Activated CD4-positive, alpha-beta memory T cell treated with anti-CD3 and anti-CD28 coated beads for 36 hours (primary cell): ENCODE measurements at regions not wholly inside any gene's neighbourhood (a gene's known extent, or its start where the extent isn't known, plus 50 kb on each side); places are given as distances from the start of the nearest gene placed in this dataset.

ENCODE experiments used
- CTCF ChIA-PET: fragments of 350-600 bp; sonication (Branson Sonifier 250); formaldehyde crosslinking; loops from one replicate; lab custom pipeline; 2021; ENCODE audit warnings: antibody characterized with exemption, inconsistent platforms; lab: Charles Lee
- POLR2A ChIA-PET: fragments of 350-600 bp; sonication (Branson Sonifier 250); formaldehyde crosslinking; loops from one replicate; lab custom pipeline; 2021; ENCODE audit warnings: antibody characterized with exemption; lab: Charles Lee
- DNase-seq: peaks from one replicate; pipeline ENCODE4 v3.0.0-alpha.2; 2020
- H3K27ac Mint-ChIP-seq: one replicate; pipeline ENCODE4 v1.8.0; 2021; ENCODE audit warnings: mixed read lengths
- H3K27me3 Mint-ChIP-seq: one replicate; pipeline ENCODE4 v1.8.0; 2021; ENCODE audit warnings: mixed read lengths
- H3K36me3 Mint-ChIP-seq: one replicate; pipeline ENCODE4 v1.8.0; 2021; ENCODE audit warnings: mixed read lengths
- H3K4me1 Mint-ChIP-seq: one replicate; pipeline ENCODE4 v1.8.0; 2021; ENCODE audit warnings: low read depth, mixed read lengths
- H3K4me3 Mint-ChIP-seq: one replicate; pipeline ENCODE4 v1.8.0; 2021; ENCODE audit warnings: mild to moderate bottlenecking, mixed read lengths
- H3K9me3 Mint-ChIP-seq: one replicate; pipeline ENCODE4 v1.8.0; 2021; ENCODE audit warnings: mixed read lengths
- intact Hi-C: fragments of 100-400 bp; cut with micrococcal nuclease; formaldehyde crosslinking; loops from one replicate; pipeline ENCODE4 v1.15.1; 2023

DNA sequence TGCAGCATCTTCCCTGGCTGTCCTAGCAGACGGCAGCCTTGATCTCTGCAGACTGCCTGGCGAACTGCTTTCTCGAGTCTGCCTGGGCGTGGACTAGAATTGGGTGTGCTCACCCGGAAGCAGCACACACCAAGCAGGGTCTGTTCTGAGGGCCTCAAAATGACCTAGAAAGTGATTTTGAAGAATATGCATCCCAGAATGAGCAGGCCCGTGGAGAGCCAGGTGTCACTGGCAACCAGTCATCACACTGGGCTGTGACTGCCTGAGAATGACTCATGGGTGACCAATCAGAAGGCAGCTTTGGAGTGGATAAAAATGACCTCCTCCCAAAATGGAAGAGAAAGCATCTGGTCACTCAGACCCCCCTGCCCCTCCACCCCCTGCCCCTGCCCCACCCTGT is 114.9 kb upstream of the NECTIN1 start:
- no peak overlapping the region for H3K27ac Mint-ChIP-seq
- intact Hi-C loops = no loop called here
- no peaks in the 10 kb centered on the region for H3K36me3 Mint-ChIP-seq
- H3K4me3 Mint-ChIP-seq = no peak overlapping the region
- DNase-seq = no peak
- H3K9me3 Mint-ChIP-seq = peaks cover 8% of the 10 kb centered on the region
- no peaks in the 10 kb centered on the region for H3K4me1 Mint-ChIP-seq
- ChIA-PET CTCF (no interaction called here), POLR2A (no interaction called here)
- peaks cover 11% of the 10 kb centered on the region for H3K27me3 Mint-ChIP-seq

DNA sequence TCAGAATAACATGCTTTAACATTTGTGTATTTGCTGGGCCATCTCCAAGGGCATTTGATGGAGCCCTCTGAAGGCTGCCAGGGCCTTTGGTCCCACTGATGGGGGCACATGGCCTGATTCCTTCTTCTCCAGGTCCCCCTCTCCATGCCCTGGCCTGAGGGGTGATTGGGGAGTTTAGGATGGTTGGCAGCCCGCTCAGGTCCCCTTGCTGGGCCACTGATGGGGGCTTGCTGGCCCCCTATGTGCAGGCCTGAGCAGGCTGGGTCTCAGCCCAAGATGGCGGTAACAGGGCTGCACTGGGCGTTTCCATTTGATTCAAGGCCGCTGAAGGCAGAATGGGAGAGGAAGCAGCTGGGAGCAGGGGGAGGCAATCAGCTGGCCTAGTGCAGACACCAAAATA is 113.7 kb upstream of the NECTIN1 start:
- H3K4me1 Mint-ChIP-seq = no peaks in the 10 kb centered on the region
- no peak overlapping the region for H3K4me3 Mint-ChIP-seq
- ChIA-PET POLR2A (no interaction called here), CTCF (no interaction called here)
- H3K27me3 Mint-ChIP-seq = peaks cover 19% of the 10 kb centered on the region
- intact Hi-C loops = no loop called here
- no peak overlapping the region for H3K27ac Mint-ChIP-seq
- H3K36me3 Mint-ChIP-seq = no peaks in the 10 kb centered on the region
- no peak for DNase-seq
- H3K9me3 Mint-ChIP-seq = peaks cover 8% of the 10 kb centered on the region

DNA sequence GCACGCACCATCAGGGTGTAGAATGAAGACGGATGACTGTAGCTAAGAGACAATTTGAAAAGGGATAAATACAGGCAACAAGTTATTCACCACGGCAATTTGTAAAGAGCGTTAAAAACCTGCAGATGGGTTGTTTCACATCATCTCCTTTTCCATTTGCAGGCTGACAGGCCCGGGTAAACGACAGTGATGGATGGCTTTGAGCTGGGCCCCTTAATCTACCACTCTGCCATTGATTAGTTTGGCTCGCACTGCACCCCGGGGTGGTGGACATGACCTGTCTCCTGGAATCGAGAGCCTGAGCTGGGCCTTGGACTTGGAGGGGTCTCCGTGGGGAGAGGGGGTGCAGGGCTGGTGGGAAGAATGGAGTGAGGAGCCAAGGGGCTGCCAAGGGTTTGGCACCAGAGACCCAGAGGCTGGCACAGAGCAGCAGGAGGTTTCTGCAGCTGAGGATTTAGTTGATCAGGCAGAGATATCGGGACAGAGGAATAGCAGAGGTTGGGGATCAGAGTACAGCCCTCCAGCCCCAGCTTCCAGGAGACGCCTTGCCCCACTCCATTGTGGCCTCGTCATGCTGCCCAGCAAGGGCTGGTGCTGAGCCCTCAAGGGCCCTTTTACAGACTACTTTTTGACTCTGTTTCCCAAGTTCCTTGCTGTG is 110.6 kb upstream of the NECTIN1 start:
- H3K36me3 Mint-ChIP-seq = no peaks in the 10 kb centered on the region
- POLR2A ChIA-PET = no interaction called here
- peaks cover 26% of the 10 kb centered on the region for H3K27me3 Mint-ChIP-seq
- intact Hi-C loops = no loop called here
- no peak overlapping the region for H3K4me3 Mint-ChIP-seq
- CTCF ChIA-PET = no interaction called here
- no peak for DNase-seq
- no peak overlapping the region for H3K27ac Mint-ChIP-seq
- H3K4me1 Mint-ChIP-seq = peaks cover 8% of the 10 kb centered on the region
- H3K9me3 Mint-ChIP-seq = no peaks in the 10 kb centered on the region

DNA sequence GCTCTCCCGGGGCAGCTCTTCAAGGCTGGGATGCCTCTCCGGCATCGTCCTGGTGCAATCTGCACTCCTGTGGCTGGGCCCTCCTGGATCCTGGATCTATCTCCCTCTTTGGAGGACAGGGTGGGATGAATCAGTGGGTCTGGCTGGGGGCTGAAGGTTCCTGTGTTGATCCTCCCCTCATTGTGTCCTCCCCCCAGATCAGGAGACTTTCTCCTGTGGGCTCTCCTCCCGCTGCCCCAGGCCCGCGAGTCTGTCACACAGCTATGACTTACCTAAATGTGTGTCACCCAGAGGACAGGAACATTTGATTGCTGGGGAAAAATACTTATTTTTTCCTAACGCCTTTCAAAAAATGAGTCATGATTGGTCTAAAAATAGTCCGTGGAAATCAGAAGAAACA is 106.8 kb upstream of the NECTIN1 start:
- Mint-ChIP-seq H3K4me3 (no peak overlapping the region), H3K9me3 (no peaks in the 10 kb centered on the region), H3K4me1 (peaks cover 8% of the 10 kb centered on the region), H3K36me3 (no peaks in the 10 kb centered on the region), H3K27me3 (peaks cover 40% of the 10 kb centered on the region), H3K27ac (no peak overlapping the region)
- intact Hi-C loops = no loop called here
- CTCF ChIA-PET = no interaction called here
- peak; percentile 18 for DNase-seq
- POLR2A ChIA-PET = no interaction called here

DNA sequence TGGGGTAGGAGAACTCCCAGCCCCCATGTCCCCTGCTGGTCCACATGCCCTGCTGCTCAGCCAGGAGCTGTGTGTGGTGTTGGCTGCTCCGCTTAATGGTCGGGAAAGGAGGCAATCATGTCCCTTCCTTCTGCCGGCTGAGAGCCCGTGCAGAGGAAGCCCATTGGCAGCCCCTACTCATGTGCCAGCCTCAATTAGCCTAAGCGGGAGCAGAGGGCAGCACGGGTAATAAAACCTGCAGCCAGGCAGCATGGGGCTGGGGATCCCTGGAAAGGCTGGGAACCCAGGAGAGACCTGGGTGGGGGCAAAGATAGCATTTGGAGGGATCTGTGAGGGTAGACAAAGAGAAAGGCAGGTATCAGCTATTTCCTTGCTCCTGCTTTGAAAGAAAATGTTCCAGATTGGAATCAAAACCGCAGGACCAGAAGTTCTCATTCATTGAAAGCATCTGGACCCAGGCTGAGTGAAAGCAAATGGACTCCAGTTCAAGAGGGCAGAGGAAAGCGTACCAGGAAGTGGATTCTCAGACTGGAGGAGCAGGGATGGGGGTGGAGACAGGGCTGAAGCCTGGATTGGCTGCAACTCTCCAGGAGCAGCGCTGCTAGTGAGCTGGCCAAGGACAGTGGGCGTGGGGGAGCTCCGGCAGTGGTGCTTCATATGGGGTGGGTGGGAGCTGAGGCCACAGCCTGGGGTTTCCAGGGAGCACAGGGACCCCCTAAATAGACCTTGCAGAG is 103.4 kb upstream of the NECTIN1 start:
- no peak for DNase-seq
- ChIA-PET POLR2A (no interaction called here), CTCF (interaction anchor here (1.3 kb wide), 1 partner anchor 276 kb away, joined by 3 read pairs; no protein-coding TSS in a partner anchor)
- intact Hi-C loops = no loop called here
- H3K4me3 Mint-ChIP-seq = no peak overlapping the region
- no peaks in the 10 kb centered on the region for H3K9me3 Mint-ChIP-seq
- peaks cover 8% of the 10 kb centered on the region for H3K4me1 Mint-ChIP-seq
- peaks cover 42% of the 10 kb centered on the region for H3K27me3 Mint-ChIP-seq
- H3K36me3 Mint-ChIP-seq = no peaks in the 10 kb centered on the region
- H3K27ac Mint-ChIP-seq = no peak overlapping the region

DNA sequence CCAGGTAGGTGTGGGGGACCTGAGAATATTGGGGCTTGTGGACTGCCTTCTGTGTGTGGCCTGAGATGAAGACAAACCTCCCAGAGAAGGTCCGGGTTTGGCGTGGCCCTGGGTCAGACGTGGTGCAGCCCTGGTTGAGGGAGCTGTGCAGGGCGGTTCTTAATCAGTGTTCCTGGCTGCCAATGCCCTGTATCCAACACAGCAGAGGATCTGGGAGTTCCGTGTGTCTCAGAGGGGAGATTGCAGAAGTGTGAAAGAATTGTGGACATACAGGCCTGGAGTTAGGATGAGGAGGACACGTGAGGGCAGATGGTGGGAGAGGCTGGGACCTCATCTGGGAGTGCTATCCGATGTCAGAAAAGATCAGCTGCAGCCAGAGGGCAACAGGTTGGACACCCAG is 102.0 kb upstream of the NECTIN1 start:
- peaks cover 43% of the 10 kb centered on the region for H3K27me3 Mint-ChIP-seq
- no peaks in the 10 kb centered on the region for H3K36me3 Mint-ChIP-seq
- H3K9me3 Mint-ChIP-seq = peaks cover under 1% of the 10 kb centered on the region
- intact Hi-C loops = no loop called here
- H3K27ac Mint-ChIP-seq = no peak overlapping the region
- POLR2A ChIA-PET = no interaction called here
- CTCF ChIA-PET = no interaction called here
- H3K4me3 Mint-ChIP-seq = no peak overlapping the region
- H3K4me1 Mint-ChIP-seq = peaks cover 5% of the 10 kb centered on the region
- DNase-seq = no peak

DNA sequence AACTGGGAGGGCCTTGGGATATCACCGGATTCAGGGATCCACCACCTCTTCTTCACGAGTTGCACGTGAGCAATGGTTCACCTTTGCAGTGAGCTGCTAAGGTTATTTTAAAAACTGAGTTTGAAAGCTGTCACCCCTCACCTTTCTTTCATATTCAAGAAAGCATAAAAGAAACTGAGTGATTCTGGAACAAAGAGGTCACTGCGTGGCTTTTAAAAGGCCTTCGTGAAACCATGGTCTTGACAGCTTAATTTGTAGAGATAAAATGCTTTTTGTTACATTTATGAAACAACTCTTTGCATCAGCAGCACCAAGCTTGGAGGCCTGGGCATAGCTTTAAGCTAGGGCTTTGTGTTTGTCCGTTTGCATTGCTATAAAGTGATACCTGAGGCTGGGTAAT is 101.4 kb upstream of the NECTIN1 start:
- Mint-ChIP-seq H3K36me3 (no peaks in the 10 kb centered on the region), H3K27ac (no peak overlapping the region), H3K4me1 (no peaks in the 10 kb centered on the region), H3K27me3 (peaks cover 42% of the 10 kb centered on the region), H3K9me3 (peaks cover 5% of the 10 kb centered on the region), H3K4me3 (no peak overlapping the region)
- ChIA-PET CTCF (no interaction called here), POLR2A (no interaction called here)
- no peak for DNase-seq
- intact Hi-C loops = no loop called here

DNA sequence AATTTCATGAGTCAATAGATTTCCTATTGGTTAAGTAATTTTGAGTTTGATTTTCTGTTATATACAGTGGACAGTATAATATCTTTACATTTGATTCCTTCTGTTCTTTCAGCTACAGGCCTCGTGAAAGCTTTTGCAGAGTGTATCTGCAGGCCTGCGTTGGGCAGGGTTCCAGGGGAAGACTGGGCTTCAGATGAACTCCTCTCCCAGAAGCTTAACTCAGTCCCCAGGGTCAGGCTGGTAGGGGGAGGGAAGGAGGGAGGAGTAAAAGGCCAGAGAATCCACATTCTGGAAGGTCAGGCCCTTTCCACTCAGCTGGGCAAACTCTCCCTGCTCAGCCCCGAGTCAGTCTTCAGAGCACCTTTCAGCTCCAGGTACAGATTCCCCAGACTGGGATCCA is 100.4 kb upstream of the NECTIN1 start:
- Mint-ChIP-seq H3K27me3 (peaks cover 44% of the 10 kb centered on the region), H3K4me3 (no peak overlapping the region), H3K4me1 (no peaks in the 10 kb centered on the region), H3K9me3 (peaks cover 5% of the 10 kb centered on the region), H3K27ac (no peak overlapping the region), H3K36me3 (no peaks in the 10 kb centered on the region)
- intact Hi-C loops = no loop called here
- CTCF ChIA-PET = no interaction called here
- POLR2A ChIA-PET = no interaction called here
- no peak for DNase-seq

DNA sequence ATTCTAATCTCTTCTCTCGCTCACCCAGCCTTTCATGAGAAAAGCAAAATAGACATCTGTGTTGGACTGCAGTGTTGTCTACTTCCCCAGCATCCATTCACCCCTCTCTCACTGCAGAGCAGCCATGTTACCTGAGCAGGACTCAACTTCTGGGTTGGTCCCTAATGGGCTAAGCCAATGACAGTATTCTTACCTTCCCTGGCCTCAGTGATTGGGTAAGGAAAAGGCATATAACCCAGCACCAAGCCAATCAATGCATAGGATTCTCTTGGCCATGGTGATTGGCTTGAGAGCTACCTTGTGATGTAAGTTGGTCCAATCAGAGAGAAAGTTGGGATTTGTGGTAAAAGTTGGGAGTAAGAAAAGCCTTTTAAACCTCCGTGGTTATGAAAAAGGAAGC is 99.8 kb upstream of the NECTIN1 start:
- CTCF ChIA-PET = no interaction called here
- DNase-seq = no peak
- POLR2A ChIA-PET = no interaction called here

DNA sequence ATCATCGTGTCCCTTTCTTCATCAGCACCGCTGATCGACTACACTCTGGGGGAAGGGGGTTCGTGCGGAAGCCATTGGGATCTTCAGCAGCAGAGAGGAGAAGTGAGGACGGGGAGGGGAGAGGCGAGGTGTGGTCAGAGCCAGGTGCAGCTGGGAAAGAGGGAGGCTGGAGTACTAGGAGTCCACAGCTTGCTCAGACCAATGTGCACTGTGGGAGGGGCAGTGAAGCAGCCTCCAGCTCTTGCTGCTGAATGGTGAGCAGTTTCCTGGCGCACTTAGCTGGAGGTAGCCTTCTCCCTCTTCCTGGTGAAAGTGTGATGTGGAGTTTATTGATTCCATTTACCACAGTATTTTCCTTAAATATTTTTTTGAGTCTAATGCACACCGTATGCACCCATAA is 99.0 kb upstream of the NECTIN1 start:
- no peak overlapping the region for H3K27ac Mint-ChIP-seq
- no peak overlapping the region for H3K4me3 Mint-ChIP-seq
- CTCF ChIA-PET = no interaction called here

More for the DNA sequence above, 99.8 kb upstream of the NECTIN1 start:
- Mint-ChIP-seq H3K27me3 (peaks cover 40% of the 10 kb centered on the region), H3K4me1 (no peaks in the 10 kb centered on the region), H3K36me3 (no peaks in the 10 kb centered on the region), H3K9me3 (peaks cover 5% of the 10 kb centered on the region), H3K27ac (no peak overlapping the region), H3K4me3 (no peak overlapping the region)
- intact Hi-C loops = no loop called here

DNA sequence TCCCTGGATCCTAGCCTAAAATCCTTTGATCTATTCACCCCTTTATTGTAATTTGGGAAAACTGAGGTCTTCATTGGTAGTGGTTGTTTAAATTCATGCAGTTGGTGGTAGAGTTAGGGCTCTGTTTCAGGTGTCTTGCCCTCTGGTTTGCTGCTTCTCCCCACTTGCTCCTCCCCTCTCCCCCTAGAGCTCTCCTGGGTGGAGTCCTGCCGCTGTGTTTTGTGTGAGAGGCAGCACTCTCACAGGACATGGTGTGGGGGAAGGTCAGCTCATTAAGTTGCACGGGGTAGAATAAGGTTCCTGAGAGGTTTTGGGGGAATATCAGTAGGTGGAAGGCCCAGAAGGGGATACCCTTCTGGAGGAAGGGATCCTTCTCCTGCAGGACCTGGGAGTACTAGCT is 98.1 kb upstream of the NECTIN1 start:
- no peak for DNase-seq
- H3K27me3 Mint-ChIP-seq = peaks cover 37% of the 10 kb centered on the region
- no peaks in the 10 kb centered on the region for H3K36me3 Mint-ChIP-seq
- ChIA-PET POLR2A (no interaction called here), CTCF (no interaction called here)
- H3K9me3 Mint-ChIP-seq = peaks cover 5% of the 10 kb centered on the region
- no peaks in the 10 kb centered on the region for H3K4me1 Mint-ChIP-seq
- H3K4me3 Mint-ChIP-seq = no peak overlapping the region
- intact Hi-C loops = no loop called here
- no peak overlapping the region for H3K27ac Mint-ChIP-seq

More for the DNA sequence above, 99.0 kb upstream of the NECTIN1 start:
- Mint-ChIP-seq H3K4me1 (no peaks in the 10 kb centered on the region), H3K36me3 (no peaks in the 10 kb centered on the region), H3K27me3 (peaks cover 40% of the 10 kb centered on the region), H3K9me3 (peaks cover 5% of the 10 kb centered on the region)
- intact Hi-C loops = no loop called here
- DNase-seq = no peak
- POLR2A ChIA-PET = no interaction called here

DNA sequence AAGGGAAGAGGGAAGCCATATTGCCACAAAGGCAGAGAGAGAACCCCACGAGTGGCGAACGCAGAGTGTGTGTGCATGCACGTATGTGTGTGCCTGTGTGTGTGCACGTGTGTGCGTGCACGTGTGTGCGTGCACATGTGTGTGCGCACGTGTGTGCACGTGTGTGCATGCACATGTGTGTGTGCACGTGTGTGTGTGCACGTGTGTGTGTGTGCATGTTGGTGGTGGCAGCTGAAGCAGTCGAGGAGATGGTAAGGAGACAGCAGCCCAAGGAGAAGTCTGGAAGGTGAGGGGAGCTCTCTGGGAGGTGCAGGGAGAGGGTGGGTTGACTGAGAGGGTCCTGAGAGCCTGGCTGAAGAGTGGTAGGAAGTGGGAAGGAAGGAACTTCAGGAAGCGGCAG is 94.1 kb upstream of the NECTIN1 start:
- H3K27ac Mint-ChIP-seq = no peak overlapping the region
- intact Hi-C loops = no loop called here

DNA sequence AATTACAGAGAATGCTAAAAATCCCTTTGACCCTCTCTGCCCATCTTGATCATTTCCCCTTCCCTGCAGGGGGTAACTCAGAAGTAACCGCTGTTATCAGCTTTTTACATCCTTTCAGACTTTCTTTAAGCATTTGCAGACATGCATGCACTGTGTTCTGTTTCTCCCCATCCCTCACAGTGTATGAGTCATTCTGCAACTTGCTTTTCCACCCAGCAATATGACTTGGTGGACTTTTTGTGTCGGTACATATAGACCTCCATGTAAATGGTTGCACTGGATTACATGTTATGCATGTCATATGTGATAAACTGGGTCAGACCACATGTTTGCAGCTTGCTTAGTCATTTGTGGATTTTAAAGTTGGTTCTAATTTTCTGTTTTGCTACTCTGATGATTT is 87.7 kb upstream of the NECTIN1 start:
- H3K27me3 Mint-ChIP-seq = peaks cover 13% of the 10 kb centered on the region
- H3K36me3 Mint-ChIP-seq = no peaks in the 10 kb centered on the region
- ChIA-PET POLR2A (no interaction called here), CTCF (no interaction called here)
- no peaks in the 10 kb centered on the region for H3K4me1 Mint-ChIP-seq
- DNase-seq = no peak
- no peaks in the 10 kb centered on the region for H3K9me3 Mint-ChIP-seq
- no peak overlapping the region for H3K4me3 Mint-ChIP-seq
- intact Hi-C loops = no loop called here
- H3K27ac Mint-ChIP-seq = no peak overlapping the region

More for the DNA sequence above, 94.1 kb upstream of the NECTIN1 start:
- POLR2A ChIA-PET = no interaction called here
- no peaks in the 10 kb centered on the region for H3K4me1 Mint-ChIP-seq
- H3K9me3 Mint-ChIP-seq = peaks cover 5% of the 10 kb centered on the region
- H3K27me3 Mint-ChIP-seq = peaks cover 20% of the 10 kb centered on the region
- DNase-seq = no peak
- no peaks in the 10 kb centered on the region for H3K36me3 Mint-ChIP-seq
- no peak overlapping the region for H3K4me3 Mint-ChIP-seq
- CTCF ChIA-PET = no interaction called here
